ENCODE measurements at regions not wholly inside any gene's neighbourhood (a gene's known extent, or its start where the extent isn't known, plus 50 kb on each side); places are given as distances from the start of the nearest gene placed in this dataset.
"Not testable (repeated sequence)": the region's sequence is repeated elsewhere in the genome, so short reads cannot be mapped to it uniquely, and the experiment has no call there.

DNA sequence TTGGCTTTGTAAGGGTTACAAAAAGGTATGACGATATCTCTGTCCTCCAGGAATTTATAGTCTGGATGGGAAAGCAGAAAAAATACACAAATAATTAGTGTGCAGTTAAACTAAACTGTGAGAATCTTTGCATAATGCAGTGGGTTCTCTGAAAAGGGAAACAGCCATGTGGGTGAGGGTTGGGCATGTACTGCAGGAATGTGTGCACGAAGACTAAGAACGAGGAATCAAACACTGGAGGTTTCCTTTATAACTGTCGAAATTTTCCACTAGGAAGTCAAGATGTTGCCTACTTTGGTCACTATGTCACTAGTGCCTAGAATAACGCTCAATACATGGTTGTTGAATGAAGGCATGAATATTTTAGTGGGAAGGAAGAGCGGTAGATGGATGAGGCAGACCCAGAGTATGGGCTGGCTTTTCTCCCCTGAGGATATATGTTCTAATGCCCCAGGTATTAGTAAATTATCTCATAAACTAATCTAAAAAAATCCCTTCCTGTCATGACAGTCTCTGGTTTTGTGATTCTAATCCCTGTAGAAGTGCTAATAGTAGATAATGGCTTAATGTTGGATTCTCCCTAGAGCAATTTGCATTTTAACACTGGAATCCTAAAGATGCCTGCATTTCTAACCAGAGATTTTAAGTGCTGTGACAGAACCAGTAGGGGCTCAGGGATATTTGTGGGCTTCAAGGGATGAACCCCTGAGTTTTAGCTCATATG lies 227.3 kb downstream of the NMUR2 start:
- no peak for DNase-seq

DNA sequence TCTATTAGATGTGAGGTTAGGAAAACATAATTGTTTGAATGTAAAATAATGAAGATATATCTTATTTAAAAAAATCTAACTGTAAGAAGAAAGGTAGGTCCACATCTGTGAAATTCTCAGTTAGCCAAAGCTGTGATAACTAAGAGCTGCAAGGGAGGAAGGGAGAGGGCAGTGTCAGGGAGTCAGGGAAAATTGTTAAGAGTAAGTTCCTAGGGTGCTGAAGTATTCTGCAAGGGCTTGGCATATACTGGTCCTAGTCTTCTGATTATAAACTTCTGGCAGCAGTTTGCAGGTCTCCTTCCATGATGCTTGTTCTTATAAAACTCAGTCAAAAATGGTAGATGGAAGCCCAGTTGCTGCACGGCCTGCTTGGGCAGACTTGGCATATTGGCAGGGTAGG lies 233.2 kb downstream of the NMUR2 start:
- no peak for DNase-seq

DNA sequence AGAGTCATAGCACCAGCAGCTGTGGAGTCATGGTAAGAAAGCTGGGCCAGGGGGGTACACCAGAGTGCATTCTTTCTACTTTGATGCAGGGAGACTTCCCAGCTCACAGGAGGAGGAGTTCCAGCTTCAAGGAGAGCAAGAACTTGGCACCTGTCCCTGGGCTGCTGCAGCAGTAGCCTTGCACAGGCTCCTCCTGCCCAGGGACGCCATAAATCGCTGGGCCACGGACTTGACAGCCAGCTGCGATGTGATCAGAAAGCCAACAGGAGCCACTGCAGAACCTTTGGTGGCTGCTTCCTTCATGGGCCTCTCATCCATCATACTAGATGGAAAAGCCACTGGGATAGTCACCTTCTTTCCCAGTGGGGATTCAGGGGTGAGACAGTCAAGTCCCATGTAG lies 234.7 kb downstream of the NMUR2 start:
- DNase-seq = no peak

DNA sequence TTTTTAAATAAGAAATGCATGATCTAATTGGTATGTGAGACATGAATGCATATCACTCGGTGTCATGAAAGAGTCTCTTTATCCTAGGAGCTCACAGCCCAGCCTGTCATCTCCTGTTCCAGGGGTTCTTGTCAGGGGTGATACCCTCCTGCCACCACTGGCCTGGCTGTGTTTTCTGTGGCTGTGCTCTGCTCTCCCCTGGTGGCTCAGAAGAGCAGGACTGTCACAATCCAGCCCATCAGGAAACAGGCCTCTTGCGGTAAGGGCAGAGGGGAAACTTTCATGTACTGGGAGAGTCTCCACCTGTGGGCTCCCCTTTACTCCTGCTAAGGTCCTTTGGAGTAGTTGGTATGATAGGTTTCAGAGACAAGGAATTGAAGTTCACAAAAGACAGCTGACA lies 240.2 kb upstream of the GLRA1 start:
- no peak for DNase-seq

DNA sequence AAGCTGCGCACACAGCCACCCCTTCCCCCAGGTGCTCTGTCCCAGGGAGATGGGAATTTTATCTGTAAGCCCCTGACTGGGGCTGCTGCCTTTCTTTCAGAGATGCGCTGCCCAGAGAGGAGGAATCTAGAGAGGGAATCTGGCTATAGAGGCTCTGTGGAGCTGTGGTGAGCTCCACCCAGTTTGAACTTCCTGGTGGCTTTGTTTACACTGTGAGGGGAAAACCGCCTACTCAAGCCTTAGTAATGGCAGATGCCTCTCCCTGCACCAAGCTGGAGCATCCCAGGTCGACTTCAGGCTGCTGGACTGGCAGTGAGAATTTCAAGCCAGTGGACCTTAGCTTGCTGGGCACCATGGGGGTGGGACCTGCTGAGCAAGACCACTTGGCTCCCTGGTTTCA lies 235.2 kb upstream of the GLRA1 start:
- not testable (repeated sequence) for DNase-seq

DNA sequence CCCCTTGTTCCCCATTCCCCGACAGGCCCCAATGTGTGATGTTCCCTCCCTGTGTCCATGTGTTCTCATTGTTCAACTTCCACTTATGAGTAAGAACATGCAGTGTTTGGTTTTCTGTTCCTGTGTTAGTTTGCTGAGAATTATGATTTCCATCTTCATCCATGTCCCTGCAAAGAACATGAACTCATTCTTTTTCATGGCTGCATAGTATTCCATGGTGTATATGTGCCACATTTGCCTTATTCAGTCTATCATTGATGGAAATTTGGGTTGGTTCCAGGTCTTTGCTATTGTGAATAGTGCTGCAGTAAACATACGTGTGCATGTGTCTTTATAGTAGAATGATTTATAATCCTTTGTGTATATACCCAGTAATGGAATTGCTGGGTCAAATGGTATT lies 229.8 kb upstream of the GLRA1 start:
- not testable (repeated sequence) for DNase-seq

DNA sequence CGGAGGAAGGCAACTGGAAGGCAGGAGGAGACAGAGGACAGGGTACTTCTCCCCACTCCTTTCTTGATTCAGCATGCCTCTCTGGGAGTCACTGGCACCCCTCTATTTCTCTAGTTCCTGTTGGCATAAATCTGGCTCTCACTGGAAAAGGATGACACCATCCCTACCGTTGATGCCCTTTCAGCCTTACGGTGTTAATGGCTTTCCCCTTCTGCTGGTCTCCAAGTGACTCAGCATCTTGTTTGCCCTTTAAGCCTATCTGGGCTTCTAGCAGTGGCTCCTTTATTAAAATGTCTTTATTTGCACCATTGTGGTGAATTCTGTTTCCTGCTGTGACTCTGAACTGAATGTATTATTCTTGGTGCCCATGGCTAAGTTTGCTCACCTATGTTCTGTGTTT lies 227.3 kb upstream of the GLRA1 start:
- DNase-seq = no peak

DNA sequence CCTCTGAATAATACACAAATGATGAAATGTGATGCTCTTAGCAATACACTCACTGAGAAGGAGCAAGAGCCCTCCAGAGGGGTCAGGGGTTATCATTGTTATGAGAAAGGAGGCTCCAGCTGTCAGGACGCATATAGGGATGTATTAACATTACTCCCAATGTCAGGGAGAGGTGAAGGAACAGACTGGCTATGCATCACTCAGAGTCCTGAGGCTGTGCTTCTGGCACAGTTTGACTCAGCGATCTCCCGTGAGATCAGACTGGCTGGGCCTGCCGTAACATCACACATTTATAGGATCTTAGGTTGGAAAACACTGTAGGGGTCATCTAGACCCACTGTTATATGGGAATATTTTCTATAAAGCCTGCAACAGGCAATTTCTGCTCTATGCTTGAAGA lies 226.5 kb upstream of the GLRA1 start:
- DNase-seq = no peak

DNA sequence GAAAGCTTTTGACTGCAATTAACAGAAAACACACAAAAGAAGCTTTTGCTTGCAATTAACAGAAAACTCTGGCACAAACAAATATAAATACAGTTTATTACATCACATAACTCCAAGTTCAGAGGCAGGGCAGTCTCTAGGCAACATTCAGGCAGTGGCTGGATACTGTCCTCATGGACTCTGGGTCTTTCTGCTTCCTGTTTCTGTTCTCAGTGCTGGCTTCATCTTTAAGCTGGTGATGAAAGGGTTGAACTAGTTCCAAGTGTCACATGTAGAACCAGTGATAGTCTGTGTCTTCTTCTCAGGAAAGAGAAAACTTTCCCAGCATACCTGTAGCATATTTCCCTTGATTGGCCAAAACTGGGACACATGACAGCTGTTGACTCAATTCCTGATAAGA lies 222.6 kb upstream of the GLRA1 start:
- DNase-seq = no peak

DNA sequence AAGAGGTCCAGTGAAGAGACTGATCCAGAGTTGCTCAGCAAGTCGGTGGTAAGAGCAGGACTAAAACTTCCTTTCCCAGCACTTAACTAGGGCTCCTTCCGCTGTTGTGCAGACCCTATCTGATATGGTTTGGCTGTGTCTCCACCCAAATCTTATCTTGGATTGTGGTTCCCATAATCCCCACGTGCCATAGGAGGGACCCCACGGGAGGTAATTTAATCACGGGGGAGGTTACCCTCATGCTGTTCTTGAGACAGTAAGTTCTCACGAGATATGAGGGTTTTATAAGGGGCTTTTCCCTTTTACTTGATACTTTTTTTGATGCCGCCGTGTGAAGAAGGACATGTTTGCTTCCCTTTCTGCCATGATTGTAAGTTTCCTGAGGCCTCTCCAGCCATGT lies 221.9 kb upstream of the GLRA1 start:
- DNase-seq = no peak

DNA sequence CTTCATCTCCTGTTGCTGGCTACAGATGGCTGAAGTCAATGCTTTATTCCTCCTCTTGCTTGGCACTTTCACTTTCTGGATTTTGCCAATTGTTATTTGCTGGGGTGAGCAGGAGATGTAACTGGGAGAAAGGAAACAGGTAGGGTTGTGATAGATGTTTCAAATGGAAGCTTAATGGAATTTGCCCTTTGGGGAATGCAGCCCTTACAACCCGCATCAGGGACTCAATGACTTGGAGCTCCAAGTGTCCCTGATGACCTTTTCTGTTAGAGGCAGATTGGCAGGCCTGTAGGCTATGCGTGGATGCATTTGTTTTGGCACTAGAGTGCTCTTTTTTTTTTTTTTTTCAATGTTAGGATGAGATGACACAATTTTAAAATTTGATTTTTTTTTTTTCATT lies 219.9 kb upstream of the GLRA1 start:
- no peak for DNase-seq

DNA sequence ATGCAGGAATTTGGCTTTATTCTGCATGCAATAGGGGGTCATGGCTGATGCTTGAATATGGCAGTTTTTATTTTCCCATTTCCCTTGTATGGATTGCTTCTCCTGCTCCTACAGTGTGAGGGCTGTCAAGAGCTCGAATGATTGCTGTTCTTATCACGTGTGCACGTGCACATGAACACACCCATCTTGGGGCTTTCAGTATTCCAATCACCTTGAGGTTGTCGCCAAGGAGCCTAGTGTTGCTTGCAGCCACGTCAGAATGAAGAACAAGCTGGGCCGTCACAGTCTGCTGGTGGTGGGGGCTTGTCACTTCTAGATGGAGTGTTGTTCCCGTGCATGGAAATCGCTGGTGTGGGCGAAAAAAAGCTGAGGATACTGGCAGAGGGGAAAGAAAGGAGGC lies 219.4 kb upstream of the GLRA1 start:
- DNase-seq = no peak

DNA sequence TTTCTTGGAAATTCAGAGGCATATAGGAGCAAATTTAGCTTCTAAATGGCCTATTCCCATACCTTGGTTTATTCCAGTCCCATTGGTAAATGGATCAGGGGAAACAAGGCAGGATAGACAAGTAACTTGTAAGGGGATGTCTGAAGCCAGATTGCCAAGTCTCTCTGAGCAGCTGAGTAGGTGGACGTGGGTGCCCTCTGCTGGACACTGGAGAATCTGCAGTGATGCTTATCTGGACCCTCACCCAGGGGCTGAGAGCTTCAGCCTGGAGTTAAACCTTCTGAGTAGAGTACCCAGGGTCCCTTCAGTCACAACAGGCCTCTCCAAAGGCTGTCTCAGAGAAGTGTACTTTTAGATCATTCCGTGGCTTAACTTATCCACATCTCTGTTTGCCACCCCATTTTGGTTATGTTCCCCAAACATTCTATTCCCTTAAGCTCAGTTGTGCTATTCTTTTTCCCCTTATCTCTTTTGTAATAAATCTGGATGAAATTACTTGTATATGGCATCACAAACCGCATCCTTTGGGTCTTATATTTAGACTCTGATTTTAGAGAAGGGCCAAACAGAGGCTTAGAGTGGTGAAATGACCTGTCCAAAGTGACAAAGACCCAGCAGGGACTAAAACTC lies 218.3 kb upstream of the GLRA1 start:
- peak; percentile 57 for DNase-seq

DNA sequence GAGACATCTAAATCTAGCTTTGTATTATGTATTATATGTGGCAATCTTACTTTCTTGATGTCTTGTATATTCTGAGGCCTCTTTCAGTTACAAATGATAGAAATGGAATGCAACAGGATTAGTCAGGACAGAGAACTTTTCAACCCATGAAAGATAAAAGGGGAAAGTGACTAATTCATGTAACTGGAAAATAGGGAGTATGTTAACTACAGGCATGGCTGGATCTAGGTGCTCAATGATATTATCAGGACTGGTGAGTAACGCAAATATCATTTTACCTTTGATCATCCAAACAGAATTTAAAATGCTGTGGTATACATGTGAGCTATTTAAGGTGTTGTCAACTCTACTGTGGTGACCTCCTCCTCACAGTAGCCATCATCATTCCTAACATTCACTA lies 215.7 kb upstream of the GLRA1 start:
- no peak for DNase-seq

DNA sequence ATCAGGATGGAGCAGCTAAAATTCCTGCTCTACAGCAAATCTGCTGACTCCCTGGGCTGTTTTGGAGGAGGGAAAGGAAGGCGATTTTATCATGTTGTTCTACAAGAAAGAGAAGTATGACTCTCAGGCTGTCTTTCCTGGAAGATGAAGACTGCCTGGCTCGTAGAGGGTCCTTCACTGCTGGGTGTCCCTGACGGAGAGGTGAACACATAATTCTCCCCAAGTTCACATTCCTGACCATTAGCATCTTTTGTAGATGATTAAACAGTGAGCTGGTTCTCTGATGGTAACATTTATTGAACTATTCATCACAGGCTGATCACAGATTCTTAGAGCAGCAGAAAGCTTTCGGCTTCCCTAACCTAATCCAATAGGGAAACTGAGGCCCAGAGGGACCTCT lies 212.4 kb upstream of the GLRA1 start:
- DNase-seq = no peak

DNA sequence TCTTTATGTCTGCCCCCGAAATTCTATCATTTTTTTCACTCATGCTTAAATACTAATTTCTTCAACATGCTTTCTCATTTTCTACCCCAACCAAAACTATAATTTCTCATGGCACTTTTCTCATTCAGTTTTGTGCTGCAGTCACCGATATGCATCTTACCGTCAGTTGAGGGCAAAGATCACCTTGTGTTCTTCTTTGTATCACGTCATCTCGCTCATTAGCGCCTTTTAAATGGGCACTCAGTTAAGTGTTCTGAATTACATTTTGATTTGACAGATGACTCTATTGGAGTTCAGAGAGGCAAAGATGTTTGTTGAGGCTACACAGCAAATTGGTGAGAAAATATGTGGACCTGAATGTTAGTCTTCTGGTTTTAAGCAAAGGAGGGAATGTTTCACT lies 211.7 kb upstream of the GLRA1 start:
- DNase-seq = no peak

DNA sequence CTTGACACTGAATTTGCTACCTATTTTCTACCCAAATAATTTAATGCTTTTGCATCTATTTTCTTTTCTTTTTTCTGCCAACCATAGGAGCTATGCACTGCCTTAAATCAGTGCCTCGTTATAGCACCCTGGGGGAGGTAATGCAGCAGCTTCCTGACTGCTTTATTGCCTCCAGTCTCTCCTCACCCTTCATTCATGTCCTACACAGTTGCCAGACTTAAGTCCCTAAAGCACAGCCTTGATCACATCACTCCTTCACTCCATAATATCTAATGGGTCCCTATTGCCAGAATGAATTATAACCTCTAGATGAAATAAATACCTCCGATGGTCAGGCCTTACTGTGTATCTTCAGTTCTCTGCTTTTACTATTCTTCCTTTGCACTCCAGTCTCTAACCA lies 211.2 kb upstream of the GLRA1 start:
- no peak for DNase-seq

DNA sequence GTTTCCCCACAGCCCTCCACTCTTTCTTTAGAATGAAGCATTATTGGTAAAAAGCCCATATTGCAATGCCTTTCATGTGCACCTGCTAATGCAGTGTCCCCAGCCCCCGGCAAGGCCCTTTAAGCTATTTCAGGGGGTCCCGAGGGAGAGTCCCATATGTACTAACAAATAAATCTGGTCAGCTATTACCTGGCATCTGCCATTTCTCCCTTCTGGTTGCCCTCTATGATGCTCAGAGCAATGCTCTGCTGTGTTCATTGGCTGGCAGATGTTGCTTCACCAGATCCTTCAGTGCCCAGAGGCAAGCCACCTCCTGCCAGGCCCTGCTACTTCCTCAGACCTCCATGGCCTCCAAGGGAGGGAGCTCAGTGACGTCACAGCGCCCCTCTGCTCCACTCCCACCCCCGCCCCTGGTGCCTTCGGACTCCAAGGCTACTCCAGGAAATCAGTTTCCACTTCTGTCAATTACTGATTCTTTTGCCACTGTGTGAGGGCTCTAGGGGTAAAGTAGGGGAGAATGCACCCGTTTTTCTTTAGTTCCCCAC lies 201.1 kb upstream of the GLRA1 start:
- DNase-seq = no peak

DNA sequence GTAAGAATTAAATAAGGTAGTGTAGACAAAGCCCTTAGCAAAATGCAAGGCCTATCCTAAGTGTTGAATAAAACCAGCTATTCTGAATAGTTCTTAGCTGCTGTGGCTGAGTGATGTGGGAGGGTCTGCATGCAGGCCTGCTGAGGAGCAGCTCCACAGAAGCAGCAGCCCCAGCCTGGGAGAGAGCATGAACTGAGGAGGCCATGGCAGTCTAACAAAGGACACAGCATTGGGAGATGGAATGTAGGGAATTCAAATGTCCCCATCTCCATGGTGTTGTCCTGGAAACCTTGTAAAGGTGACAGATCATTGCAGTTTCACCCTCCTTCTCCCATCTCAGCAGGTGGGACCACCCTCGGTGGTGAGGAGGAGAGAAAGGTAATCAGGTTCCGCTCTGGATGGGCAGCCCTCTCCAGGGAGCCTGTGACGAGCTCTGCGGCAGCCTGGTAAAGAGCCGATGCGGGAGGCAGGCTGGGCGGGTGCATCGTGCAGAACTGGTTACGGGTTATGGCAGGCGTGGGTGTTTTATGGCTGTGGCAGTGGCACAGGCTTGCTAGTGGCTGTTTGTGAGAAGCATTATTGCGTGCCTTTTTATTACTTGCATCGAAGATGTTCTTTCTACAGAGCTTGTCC lies 199.9 kb upstream of the GLRA1 start:
- no peak for DNase-seq

DNA sequence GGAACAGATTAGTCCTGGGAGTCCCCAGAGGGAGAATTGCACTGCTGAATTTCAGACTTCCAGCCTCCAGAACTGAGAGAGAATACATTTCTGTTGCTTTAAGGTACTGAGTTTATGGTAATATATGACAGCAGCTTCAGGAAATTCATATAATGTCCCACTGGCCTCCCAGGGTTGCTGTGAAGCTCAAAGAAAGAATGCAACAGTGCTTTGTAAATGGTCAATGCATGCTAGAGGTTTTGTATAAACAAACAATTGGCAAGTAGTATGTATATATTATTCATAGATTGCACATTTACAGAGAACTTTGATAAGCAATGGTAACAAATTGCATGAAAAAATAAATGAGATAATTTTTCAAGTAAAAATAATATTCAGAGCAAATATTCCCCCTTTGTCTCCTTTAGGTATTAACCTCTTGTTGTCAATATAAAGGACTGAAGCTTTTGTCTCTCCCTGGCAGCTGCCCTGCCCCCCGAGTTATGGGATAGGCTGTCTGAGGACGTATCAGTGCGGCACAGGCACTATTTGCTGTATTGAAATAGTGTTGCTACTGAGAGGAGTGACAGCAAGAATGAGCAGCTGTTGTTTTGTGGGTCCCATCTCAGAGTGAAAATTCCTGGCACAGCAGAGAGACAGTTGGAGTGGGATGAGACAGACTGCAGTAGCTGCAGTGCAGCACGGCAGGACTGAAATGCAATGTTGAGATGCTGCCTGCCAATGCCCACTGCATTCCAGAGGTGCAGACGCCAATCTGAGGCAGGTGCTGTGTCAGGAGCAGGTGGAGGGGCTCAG lies 194.2 kb upstream of the GLRA1 start:
- no peak for DNase-seq

DNA sequence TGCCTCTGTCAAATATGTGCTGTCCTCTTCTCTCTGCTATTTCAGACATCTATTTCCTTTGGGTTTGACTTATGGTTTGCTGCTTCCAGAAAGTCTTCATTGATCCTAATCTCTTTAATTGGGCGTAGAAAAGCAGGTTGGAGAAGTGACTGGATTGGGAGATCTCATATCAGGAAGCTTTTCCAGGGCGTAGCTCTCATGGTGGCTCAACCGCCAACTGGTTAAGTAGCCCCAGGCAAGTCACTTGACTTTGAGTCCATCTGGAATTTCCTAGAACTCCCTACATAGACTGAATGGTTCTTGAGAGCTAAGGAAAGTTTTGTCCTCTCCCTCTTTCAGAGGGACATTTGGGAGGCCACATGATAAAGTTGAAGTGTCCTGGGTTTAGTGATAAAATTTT lies 192.3 kb upstream of the GLRA1 start:
- DNase-seq = no peak

DNA sequence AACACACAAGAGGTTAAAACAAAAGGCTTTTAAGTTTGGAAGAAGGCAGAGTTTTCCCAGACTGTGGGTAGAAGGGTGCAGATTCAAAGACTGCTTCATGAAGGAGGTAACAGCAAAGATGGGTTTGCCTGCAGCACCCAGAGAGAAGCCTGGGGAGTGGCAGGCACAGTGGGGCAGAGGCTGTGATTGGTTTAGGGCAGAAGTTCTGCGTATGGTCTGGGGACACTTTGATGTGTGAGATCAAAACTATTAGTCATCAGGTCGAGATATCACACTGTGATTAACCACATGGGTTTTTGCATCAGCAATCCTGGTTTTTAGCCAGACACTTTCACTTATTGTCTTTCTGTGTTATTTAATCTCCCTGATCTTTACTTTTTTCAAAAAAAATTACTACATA lies 188.8 kb upstream of the GLRA1 start:
- no peak for DNase-seq

DNA sequence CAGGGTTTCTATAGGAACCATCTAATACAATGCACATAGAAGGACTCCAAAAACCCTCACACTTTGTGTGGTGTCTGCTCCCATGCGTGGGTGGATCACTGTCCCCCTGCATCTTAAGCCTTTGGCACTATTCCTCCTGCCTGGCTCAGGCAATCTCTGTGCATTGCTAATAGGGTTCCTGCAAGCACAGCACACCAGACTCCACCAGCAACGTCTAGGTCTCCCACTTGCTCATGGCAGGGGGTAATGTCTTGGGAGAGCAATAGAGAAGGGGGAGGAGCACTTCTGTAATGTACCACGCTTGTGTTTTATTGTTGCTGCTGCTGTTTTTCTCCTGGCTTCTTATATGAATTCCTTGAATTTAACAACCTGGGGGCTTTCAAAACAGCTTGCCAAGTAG lies 182.6 kb upstream of the GLRA1 start:
- no peak for DNase-seq

DNA sequence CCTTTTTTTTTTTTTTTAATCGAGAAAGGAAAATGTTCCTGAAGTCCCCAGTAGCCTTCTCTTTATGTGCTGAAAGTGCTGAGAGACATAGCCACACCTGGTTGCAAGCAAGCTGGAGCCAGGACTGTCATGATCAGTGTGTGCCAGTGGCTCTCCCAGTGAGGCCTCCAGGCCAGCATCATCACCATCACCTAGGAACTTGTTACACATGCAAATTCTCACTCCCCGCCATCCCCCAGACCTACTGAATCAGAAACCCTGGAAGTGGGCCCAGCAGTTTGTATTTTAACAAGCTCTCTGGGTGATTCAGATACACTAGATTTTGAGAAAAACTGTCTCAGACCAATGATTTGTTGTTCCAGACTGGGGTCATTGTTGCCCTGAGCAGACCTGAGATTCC lies 181.9 kb upstream of the GLRA1 start:
- DNase-seq = no peak
